Naive thymus-derived CD8-positive, alpha-beta T cell (primary cell): ENCODE measurements at regions not wholly inside any gene's neighbourhood (a gene's known extent, or its start where the extent isn't known, plus 50 kb on each side); places are given as distances from the start of the nearest gene placed in this dataset.
"Not testable (repeated sequence)": the region's sequence is repeated elsewhere in the genome, so short reads cannot be mapped to it uniquely, and the experiment has no call there.

ENCODE experiments used
- ATAC-seq, 2 donors: fragments of 150-1000 bp; cut with Tn5 transposase in 1 of 2; sonication (Bioruptor Pico), chemical (Tn5 transposase) in 1 of 2; 1 replicate in 1 of 2; 2 replicates in 1 of 2; pipeline ENCODE4 v1.10.0; 2021; ENCODE audit warnings: mild to moderate bottlenecking in 2 of 2, moderate library complexity in 2 of 2
- POLR2A ChIA-PET: fragments of 350-600 bp; sonication (Branson Sonifier 250); formaldehyde crosslinking; loops from one replicate; lab custom pipeline; 2021; ENCODE audit warnings: antibody characterized with exemption; lab: Charles Lee
- DNase-seq, 10 donors: peaks; one replicate each; pipeline versions ENCODE4 v3.0.0 to v3.0.0-alpha.2; 2020 to 2022
- H3K27ac Mint-ChIP-seq, 10 donors: one replicate each; pipeline ENCODE4 v1.8.0; 2020 to 2022; ENCODE audit warnings: mild to moderate bottlenecking in 10 of 10, mixed read lengths in 10 of 10, moderate library complexity in 4 of 10, inconsistent platforms in 1 of 10
- H3K27me3 Mint-ChIP-seq, 5 donors: one replicate each; pipeline ENCODE4 v1.8.0; 2021 to 2022; ENCODE audit warnings: mixed read lengths in 5 of 5
- H3K36me3 Mint-ChIP-seq, 3 donors: one replicate each; pipeline ENCODE4 v1.8.0; 2020 to 2022; ENCODE audit warnings: mixed read lengths in 3 of 3, mild to moderate bottlenecking in 2 of 3, inconsistent platforms in 1 of 3
- H3K4me1 Mint-ChIP-seq, 4 donors: one replicate each; pipeline ENCODE4 v1.8.0; 2021 to 2022; ENCODE audit warnings: mixed read lengths in 4 of 4
- H3K4me3 Mint-ChIP-seq, 10 donors: one replicate each; pipeline ENCODE4 v1.8.0; 2020 to 2022; ENCODE audit warnings: mild to moderate bottlenecking in 10 of 10, mixed read lengths in 10 of 10, moderate library complexity in 6 of 10, inconsistent platforms in 1 of 10
- H3K9me3 Mint-ChIP-seq, 9 donors: one replicate each; pipeline ENCODE4 v1.8.0; 2020 to 2022; ENCODE audit warnings: mixed read lengths in 9 of 9, mild to moderate bottlenecking in 3 of 9, inconsistent platforms in 1 of 9, moderate library complexity in 1 of 9

DNA sequence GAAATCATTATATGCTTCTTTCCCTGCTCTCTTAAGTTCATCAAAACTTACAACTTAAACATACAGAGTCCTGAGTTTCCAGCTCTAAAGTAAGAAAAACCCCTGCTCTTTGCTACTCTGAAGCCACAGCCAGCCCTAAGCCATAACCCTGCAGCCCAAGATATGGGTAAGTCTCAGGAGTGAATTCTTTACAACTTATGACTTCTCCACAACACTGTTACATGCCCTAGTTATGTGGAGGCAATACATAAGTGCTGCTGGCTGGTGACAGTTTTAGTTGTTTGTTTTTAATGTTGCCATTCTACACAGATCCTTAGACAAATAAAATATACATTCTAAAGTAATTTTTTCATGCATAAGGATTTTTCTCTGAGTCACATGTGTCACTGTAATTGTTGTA is 100.2 kb downstream of the FBXO8 start:
- no peak overlapping the region for H3K4me3 Mint-ChIP-seq
- POLR2A ChIA-PET: no interaction called here
- no peak overlapping the region for H3K27ac Mint-ChIP-seq
- ATAC-seq: no peak
- no peaks in the 10 kb centered on the region for H3K9me3 Mint-ChIP-seq
- H3K36me3 Mint-ChIP-seq: no peaks in the 10 kb centered on the region
- DNase-seq: no peak
- no peaks in the 10 kb centered on the region for H3K4me1 Mint-ChIP-seq
- H3K27me3 Mint-ChIP-seq: peaks cover 13 to 32% (median 25%) of the 10 kb centered on the region in 5 donors

DNA sequence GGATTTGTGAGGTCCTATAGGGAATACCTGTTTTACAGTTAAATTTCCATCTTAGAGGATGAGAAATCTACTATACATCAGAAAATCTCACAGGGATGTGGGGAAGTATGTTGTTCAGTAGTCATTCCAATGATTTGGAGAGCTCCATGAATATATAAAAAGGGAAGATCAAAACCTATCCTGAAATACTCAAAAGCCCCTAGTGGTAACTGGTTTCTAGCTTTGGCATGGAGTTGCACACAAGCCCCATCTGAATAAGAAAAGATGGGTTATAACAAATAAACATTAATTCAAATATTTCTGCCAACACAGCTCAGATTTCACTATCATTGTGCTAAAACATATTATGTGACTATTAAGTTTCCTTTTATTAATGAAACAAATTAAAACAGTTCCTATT is 101.6 kb downstream of the FBXO8 start:
- no peak overlapping the region for H3K4me3 Mint-ChIP-seq
- H3K27me3 Mint-ChIP-seq: peaks cover 10 to 38% (median 24%) of the 10 kb centered on the region in 5 donors
- DNase-seq (no peak), ATAC-seq (no peak)
- H3K36me3 Mint-ChIP-seq: no peaks in the 10 kb centered on the region
- POLR2A ChIA-PET: no interaction called here
- no peaks in the 10 kb centered on the region for H3K9me3 Mint-ChIP-seq
- no peaks in the 10 kb centered on the region for H3K4me1 Mint-ChIP-seq
- H3K27ac Mint-ChIP-seq: no peak overlapping the region

DNA sequence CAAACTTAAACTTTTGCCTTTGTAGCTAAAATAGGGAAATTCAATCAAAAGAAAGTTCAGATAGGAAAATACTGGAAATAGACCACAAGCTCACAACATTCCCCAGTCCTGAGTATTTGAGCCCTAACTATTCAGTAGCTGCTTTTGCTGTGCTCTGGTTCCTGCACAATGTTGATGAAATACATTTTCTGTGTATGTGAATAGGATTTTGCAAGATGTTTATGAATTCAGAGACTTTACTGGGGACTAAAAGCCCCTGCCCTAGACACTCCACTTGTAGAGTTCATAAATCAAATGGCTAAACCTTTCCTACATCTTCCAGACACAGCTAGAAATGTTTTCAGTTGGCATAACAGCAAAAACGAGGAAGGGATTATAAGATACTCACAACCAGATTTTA is 105.9 kb downstream of the FBXO8 start:
- Mint-ChIP-seq H3K9me3 (peaks cover 0 to 4% (median 0%) of the 10 kb centered on the region in 9 donors), H3K4me1 (no peaks in the 10 kb centered on the region), H3K27me3 (peaks cover 18 to 30% (median 19%) of the 10 kb centered on the region in 5 donors), H3K36me3 (peaks cover 0 to 2% (median 0%) of the 10 kb centered on the region in 3 donors), H3K4me3 (no peak overlapping the region), H3K27ac (no peak overlapping the region)
- DNase-seq (no peak), ATAC-seq (no peak)
- POLR2A ChIA-PET: no interaction called here

GRCh38 chr4:174175836-174176235 is 107.6 kb downstream of the FBXO8 start:
- POLR2A ChIA-PET, H3K27ac Mint-ChIP-seq, H3K4me1 Mint-ChIP-seq, H3K36me3 Mint-ChIP-seq, ATAC-seq, DNase-seq, H3K9me3 Mint-ChIP-seq, H3K4me3 Mint-ChIP-seq: not testable (repeated sequence)
- H3K27me3 Mint-ChIP-seq: peaks cover 16 to 30% (median 19%) of the 10 kb centered on the region in 5 donors

DNA sequence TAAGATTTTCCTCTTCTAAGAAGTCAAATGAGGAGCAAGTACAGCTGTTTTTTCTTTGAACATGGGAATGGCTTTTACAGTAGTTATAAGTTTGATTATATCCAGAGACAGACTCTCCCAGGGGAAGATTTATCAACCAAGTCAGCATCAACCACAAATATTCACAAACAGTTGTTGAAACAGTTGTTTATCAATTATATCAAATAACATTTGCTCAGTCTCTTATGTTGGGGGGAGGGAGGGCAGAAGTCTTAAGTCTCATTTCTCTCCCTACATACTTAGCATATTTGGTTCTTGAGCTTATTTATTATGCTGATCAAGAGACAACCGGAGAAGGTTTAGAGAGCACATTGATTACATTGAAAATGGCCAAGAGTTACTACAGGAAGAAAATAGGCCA is 110.1 kb downstream of the FBXO8 start:
- no peak for ATAC-seq
- Mint-ChIP-seq H3K27ac (no peak overlapping the region), H3K4me1 (no peaks in the 10 kb centered on the region), H3K27me3 (peaks cover 10 to 35% (median 18%) of the 10 kb centered on the region in 5 donors), H3K9me3 (peaks cover 0 to 4% (median 0%) of the 10 kb centered on the region in 9 donors), H3K36me3 (peaks cover 0 to 2% (median 0%) of the 10 kb centered on the region in 3 donors), H3K4me3 (no peak overlapping the region)
- no peak for DNase-seq
- POLR2A ChIA-PET: no interaction called here

GRCh38 chr4:174172274-174172673 is 111.2 kb downstream of the FBXO8 start:
- POLR2A ChIA-PET: no interaction called here
- peaks cover 0 to 2% (median 0%) of the 10 kb centered on the region in 3 donors for H3K36me3 Mint-ChIP-seq
- H3K27me3 Mint-ChIP-seq: peaks cover 9 to 36% (median 19%) of the 10 kb centered on the region in 5 donors
- H3K4me3 Mint-ChIP-seq: no peak overlapping the region
- no peaks in the 10 kb centered on the region for H3K4me1 Mint-ChIP-seq
- ATAC-seq (no peak), DNase-seq (no peak)
- H3K9me3 Mint-ChIP-seq: peaks cover 0 to 4% (median 0%) of the 10 kb centered on the region in 9 donors
- no peak overlapping the region for H3K27ac Mint-ChIP-seq

DNA sequence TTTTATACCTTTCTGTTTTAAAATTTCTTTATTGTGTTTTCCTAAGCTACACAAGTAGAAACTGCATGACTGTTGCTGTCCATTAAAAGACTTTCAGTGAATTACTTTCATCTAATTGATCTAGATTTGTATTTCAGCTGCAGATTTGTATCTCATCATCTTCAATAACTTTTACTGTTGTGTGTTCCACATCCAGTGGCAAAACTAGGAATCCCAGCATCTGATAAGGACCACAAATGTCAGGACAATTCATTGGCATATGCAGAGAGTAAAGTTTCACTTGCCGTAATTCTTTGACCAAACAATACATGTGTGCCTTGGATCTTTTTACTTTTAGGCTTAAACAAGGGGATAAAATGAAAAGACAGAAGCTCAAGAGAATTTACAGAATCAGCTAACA is 112.6 kb downstream of the FBXO8 start:
- H3K9me3 Mint-ChIP-seq: peaks cover 0 to 4% (median 0%) of the 10 kb centered on the region in 9 donors
- ATAC-seq (no peak), DNase-seq (no peak)
- peaks cover 0 to 2% (median 0%) of the 10 kb centered on the region in 3 donors for H3K36me3 Mint-ChIP-seq
- peaks cover 4 to 22% (median 10%) of the 10 kb centered on the region in 5 donors for H3K27me3 Mint-ChIP-seq
- H3K27ac Mint-ChIP-seq: no peak overlapping the region
- H3K4me1 Mint-ChIP-seq: no peaks in the 10 kb centered on the region
- POLR2A ChIA-PET: no interaction called here
- no peak overlapping the region for H3K4me3 Mint-ChIP-seq

GRCh38 chr4:174170091-174170490 is 113.4 kb downstream of the FBXO8 start:
- Mint-ChIP-seq H3K36me3 (peaks cover 0 to 2% (median 0%) of the 10 kb centered on the region in 3 donors), H3K4me1 (no peaks in the 10 kb centered on the region), H3K9me3 (peaks cover 0 to 4% (median 0%) of the 10 kb centered on the region in 9 donors), H3K4me3 (no peak overlapping the region), H3K27me3 (peaks cover 4 to 19% (median 10%) of the 10 kb centered on the region in 5 donors), H3K27ac (no peak overlapping the region)
- DNase-seq: no peak
- POLR2A ChIA-PET: no interaction called here
- no peak for ATAC-seq

DNA sequence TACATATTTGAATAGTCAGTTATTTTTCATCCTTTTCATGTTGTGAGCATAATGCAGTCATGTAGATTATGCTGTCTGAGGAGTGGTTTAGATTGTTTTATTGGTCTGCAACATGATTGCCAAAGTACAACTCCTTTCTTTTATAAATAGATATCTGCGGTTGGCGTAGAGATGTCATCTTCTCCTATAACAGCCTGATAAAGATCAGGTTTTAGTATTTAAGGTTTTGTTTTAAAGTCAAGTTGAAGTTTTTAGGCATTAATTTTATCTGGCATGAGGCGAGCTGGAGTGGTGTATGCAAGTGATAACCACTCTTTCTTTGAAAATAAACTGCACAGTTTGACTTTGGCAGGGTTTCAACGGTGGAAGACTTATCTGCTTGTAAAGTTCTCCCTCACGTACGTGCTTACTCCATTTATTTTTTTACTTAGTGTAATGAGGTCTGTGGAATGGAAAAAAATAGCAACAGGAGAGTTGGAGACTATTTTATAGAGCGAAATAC is 126.3 kb downstream of the FBXO8 start:
- H3K4me3 Mint-ChIP-seq: no peak overlapping the region
- POLR2A ChIA-PET: no interaction called here
- ATAC-seq (no peak), DNase-seq (no peak)
- no peaks in the 10 kb centered on the region for H3K36me3 Mint-ChIP-seq
- no peak overlapping the region for H3K27ac Mint-ChIP-seq
- peaks cover 5 to 45% (median 12%) of the 10 kb centered on the region in 5 donors for H3K27me3 Mint-ChIP-seq
- no peaks in the 10 kb centered on the region for H3K4me1 Mint-ChIP-seq
- H3K9me3 Mint-ChIP-seq: no peaks in the 10 kb centered on the region

DNA sequence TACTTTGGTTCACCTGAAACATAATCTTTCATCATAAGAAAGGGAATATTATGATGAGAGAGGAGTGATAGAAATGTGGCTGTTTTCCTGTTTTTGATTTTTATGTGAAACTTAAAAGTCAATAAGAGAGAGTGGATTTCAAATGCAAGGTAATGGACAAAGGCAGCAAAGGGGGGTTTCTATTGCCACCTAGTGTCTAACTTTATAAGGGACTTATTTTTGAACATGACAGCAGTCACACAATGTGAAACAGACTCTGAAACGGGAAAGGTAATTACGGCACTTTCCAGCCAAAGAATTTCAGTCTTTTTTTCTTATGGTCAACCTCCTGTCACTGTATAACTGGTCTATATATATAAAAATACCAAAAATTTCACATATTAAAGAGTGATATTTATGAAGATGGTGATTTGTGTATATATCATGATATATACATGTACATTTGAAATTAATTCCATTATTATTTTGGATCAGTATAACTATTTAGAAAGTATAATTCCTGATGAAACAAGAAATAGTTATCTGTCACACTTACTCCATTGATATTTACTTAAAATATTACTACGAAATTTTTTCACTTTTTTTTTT is 127.1 kb downstream of the FBXO8 start:
- no peak overlapping the region for H3K4me3 Mint-ChIP-seq
- DNase-seq (peak in 3 of 10 donors; percentile 7 to 22 (median 21)), ATAC-seq (no peak)
- H3K27me3 Mint-ChIP-seq: peaks cover 5 to 45% (median 10%) of the 10 kb centered on the region in 5 donors
- no peaks in the 10 kb centered on the region for H3K4me1 Mint-ChIP-seq
- H3K27ac Mint-ChIP-seq: no peak overlapping the region
- no peaks in the 10 kb centered on the region for H3K36me3 Mint-ChIP-seq
- POLR2A ChIA-PET: no interaction called here
- no peaks in the 10 kb centered on the region for H3K9me3 Mint-ChIP-seq

DNA sequence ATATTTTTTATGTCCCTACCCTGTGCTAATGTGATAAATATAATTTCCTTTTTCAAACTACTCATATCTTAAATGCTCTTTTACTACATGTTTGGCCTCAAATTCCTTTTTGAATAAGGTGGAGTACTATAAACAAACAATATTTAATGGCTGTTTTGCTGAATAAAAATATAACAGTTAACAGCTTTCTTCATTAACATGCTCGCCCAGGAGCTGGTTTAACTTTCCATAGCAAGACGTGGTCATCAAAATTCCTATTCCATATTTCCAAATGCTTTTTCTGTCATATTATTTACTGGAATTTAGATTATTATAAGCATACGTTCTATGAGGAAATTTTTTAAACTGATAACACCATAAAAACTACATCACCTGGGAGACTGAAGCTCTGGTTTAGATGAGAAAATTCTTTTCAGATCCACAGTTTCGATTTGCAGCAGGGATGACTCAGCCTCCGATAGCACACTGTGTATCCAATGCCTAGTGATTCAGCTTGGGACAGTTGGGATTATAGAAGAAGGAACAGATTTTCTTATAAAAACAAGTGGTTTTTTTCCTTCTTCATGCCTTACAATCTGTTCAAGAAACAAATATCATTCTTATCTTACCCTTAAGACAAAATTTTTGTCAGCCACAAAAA is 129.1 kb downstream of the FBXO8 start:
- POLR2A ChIA-PET: no interaction called here
- no peak for ATAC-seq
- Mint-ChIP-seq H3K9me3 (no peaks in the 10 kb centered on the region), H3K27me3 (peaks cover 5 to 41% (median 12%) of the 10 kb centered on the region in 5 donors), H3K36me3 (no peaks in the 10 kb centered on the region), H3K27ac (no peak overlapping the region), H3K4me1 (no peaks in the 10 kb centered on the region), H3K4me3 (no peak overlapping the region)
- DNase-seq: no peak

DNA sequence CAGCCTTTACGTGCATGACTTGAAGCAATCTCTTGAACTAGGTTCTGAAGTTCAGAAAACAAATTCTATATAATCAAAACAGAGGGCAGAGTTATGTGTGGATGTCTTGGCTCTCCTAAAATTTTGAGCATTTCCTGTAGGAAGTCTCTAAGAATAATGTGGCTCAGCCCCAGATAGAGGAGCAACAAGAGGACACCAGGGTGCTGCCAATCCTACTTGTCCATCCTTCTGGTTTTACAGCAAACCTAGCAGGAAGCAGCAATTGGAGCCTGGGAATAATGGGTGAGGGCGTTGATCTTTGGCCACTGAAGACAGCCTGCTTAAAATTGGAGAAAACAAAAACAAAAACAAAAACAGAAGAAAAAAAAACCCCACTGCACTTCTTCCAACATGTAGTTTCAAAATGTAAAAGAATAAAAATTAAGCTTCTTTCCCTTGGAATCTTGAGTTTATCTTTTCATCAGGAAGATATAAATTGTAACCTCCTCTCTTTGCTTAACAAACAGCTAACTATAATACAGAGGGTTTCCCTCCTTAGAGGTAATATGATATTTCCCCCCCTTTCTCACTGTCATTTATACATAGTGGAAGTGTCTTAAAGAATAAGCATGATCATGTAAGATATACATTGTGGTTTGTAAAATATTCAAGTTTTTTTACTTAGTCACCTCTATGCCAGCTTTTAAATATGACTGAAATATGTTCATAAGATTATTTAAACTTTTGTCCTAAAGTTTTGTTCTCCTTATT is 130.6 kb downstream of the FBXO8 start:
- ATAC-seq: no peak
- no peaks in the 10 kb centered on the region for H3K36me3 Mint-ChIP-seq
- no peak overlapping the region for H3K27ac Mint-ChIP-seq
- peaks cover 5 to 34% (median 11%) of the 10 kb centered on the region in 5 donors for H3K27me3 Mint-ChIP-seq
- no peaks in the 10 kb centered on the region for H3K9me3 Mint-ChIP-seq
- H3K4me3 Mint-ChIP-seq: no peak overlapping the region
- no peak for DNase-seq
- no peaks in the 10 kb centered on the region for H3K4me1 Mint-ChIP-seq
- POLR2A ChIA-PET: no interaction called here

DNA sequence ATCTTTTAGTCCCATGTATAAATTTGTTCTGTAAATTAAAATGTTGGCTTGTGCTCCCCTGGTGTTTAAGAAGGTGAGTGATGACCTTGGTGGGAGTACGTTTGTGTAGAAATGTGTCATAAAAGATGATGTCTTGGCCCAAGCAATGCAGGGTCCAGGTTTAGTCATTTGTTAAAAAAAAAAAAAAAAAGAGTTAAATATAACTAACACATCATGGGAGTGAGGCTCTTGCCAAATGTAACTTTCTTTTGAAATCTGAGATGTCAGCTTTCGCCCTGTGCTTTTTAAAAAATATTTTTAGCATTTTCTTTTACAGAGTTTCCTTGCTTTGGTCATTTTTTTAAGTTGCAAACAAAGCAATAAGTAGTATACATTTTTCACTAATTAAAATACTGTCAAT is 135.6 kb downstream of the FBXO8 start:
- Mint-ChIP-seq H3K4me1 (no peaks in the 10 kb centered on the region), H3K4me3 (no peak overlapping the region), H3K27ac (no peak overlapping the region), H3K36me3 (no peaks in the 10 kb centered on the region), H3K27me3 (peaks cover 0 to 36% (median 5%) of the 10 kb centered on the region in 5 donors), H3K9me3 (no peaks in the 10 kb centered on the region)
- ATAC-seq (no peak), DNase-seq (no peak)
- POLR2A ChIA-PET: no interaction called here
